Gastrocnemius medialis (tissue), 4 donors: ENCODE measurements at regions not wholly inside any gene's neighbourhood (a gene's known extent, or its start where the extent isn't known, plus 50 kb on each side); places are given as distances from the start of the nearest gene placed in this dataset.

Source experiments
- ATAC-seq, 2 donors: fragments of 150-250 bp; one replicate each; pipeline ENCODE4 v1.9.1; 2016
- DNase-seq, 2 donors: peaks; one replicate each; pipeline ENCODE4 v3.0.0-alpha.2; 2019
- H3K27ac ChIP-seq, 4 donors: fragments of 200-600 bp; sonication (generic); 1 replicate in 1 of 4; 2 replicates in 3 of 4; pipeline ENCODE4 v1.5.1; 2016 to 2018; ENCODE audit warnings: mild to moderate bottlenecking in 2 of 4, moderate library complexity in 1 of 4
- H3K27me3 ChIP-seq, 3 donors: fragments of 200-600 bp; sonication (generic) in 2 of 3; 1 replicate in 1 of 3; 2 replicates in 2 of 3; pipeline versions ENCODE4 v1.5.1 to v1.6.0; 2016 to 2019; ENCODE audit warnings: mild to moderate bottlenecking in 1 of 3, moderate library complexity in 1 of 3
- H3K36me3 ChIP-seq, 2 donors: fragments of 200-600 bp; sonication (generic) in 1 of 2; one replicate each; pipeline ENCODE4 v1.5.1; 2017 to 2018
- H3K4me1 ChIP-seq, 2 donors: fragments of 200-600 bp; sonication (generic) in 1 of 2; one replicate each; pipeline ENCODE4 v1.5.1; 2016 to 2017; ENCODE audit warnings: mild to moderate bottlenecking in 2 of 2
- H3K4me3 ChIP-seq, 4 donors: fragments of 200-600 bp; sonication (generic) in 3 of 4; 1 replicate in 1 of 4; 2 replicates in 3 of 4; pipeline ENCODE4 v1.5.1; 2016 to 2019; ENCODE audit warnings: mild to moderate bottlenecking in 2 of 4
- H3K9me3 ChIP-seq, 3 donors: fragments of 200-600 bp; sonication (generic) in 2 of 3; 1 replicate in 1 of 3; 2 replicates in 2 of 3; pipeline ENCODE4 v1.5.1; 2016 to 2019
- POLR2A ChIP-seq, 2 donors: fragments of 450-650 bp; IDR thresholded peaks; one replicate each; pipeline ENCODE4 v1.6.1; 2017; ENCODE audit warnings: antibody characterized with exemption in 2 of 2, mild to moderate bottlenecking in 2 of 2, moderate library complexity in 2 of 2
- in situ Hi-C, 4 donors: fragments of 200-750 bp; cut with MboI; loops; one replicate each; pipeline versions ENCODE4 v1.15.0 to v1.8.0; 2017; ENCODE audit warnings: low sequenced_read_pairs in 4 of 4
- intact Hi-C: fragments of 100-400 bp; cut with DNase I; formaldehyde crosslinking; loops from one replicate; pipeline ENCODE4 v1.15.1; 2023; ENCODE audit warnings: low total_unique reads
- TF ChIP-seq, protein P1 (sequence below), 5 experiments: fragments of 450-650 bp in 3 of 5; fragments of 200-600 bp in 2 of 5; sonication (generic) in 2 of 5; IDR thresholded peaks in 4 of 5; conservative IDR thresholded peaks in 1 of 5; 1 replicate in 4 of 5; 2 replicates in 1 of 5; pipeline ENCODE4 v1.5.1; 2016 to 2019; ENCODE audit warnings: antibody characterized with exemption in 5 of 5, mild to moderate bottlenecking in 3 of 5, moderate library complexity in 3 of 5

DNA sequence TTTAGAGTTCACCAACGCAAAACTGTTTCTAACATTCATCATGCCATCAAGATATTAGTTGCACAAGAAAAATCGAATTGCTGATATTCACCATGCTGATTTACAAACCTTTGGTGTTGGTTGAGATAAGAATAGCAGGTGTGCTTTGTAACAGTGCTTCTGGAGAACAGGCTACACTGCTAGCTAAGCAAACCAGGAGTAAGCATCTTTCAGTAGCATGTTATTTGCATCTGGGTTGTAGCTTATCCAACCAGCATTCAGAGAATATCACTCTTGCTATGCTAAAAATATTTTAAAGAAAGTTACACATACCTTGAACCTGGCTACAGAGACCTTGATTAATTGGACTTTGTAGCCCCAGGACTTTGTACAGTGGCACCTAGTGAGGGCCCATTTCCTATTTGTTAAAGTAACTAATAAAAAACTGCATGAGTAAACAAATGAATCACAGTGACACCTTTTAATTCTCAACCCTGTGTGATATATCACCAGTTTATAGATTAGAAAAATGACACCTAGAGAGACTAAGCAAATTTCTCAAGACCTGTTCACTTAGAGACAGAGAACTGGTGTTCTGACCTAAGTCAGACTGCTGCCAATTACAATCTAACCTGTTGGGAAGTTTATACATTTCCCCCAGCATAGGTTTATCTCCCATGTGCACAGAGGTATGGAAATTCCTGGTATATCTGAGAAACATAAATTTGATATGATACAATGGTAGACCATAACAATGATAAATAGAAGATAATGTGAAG, 435.5 kb upstream of the TGFBR2 start:
- in situ Hi-C loops: no loop called here
- DNase-seq (no peak), ATAC-seq (no peak)
- intact Hi-C loops: no loop called here
- Histone ChIP-seq H3K27ac (no peak overlapping the region), H3K9me3 (no peaks in the 10 kb centered on the region), H3K27me3 (no peaks in the 10 kb centered on the region), H3K4me1 (peaks cover 0 to 4% of the 10 kb centered on the region in 2 donors), H3K36me3 (no peaks in the 10 kb centered on the region), H3K4me3 (no peak overlapping the region)
- TF ChIP-seq, protein P1, sequence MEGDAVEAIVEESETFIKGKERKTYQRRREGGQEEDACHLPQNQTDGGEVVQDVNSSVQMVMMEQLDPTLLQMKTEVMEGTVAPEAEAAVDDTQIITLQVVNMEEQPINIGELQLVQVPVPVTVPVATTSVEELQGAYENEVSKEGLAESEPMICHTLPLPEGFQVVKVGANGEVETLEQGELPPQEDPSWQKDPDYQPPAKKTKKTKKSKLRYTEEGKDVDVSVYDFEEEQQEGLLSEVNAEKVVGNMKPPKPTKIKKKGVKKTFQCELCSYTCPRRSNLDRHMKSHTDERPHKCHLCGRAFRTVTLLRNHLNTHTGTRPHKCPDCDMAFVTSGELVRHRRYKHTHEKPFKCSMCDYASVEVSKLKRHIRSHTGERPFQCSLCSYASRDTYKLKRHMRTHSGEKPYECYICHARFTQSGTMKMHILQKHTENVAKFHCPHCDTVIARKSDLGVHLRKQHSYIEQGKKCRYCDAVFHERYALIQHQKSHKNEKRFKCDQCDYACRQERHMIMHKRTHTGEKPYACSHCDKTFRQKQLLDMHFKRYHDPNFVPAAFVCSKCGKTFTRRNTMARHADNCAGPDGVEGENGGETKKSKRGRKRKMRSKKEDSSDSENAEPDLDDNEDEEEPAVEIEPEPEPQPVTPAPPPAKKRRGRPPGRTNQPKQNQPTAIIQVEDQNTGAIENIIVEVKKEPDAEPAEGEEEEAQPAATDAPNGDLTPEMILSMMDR (IDR thresholded peaks at IDR 0.05 in 4 of 5, conservative IDR thresholded peaks at IDR 0.05 in 1 of 5): no peak
- no peak for TF ChIP-seq POLR2A (IDR thresholded peaks at IDR 0.05)

GRCh38 chr3:30174357-30174756, 432.0 kb upstream of the TGFBR2 start:
- no peak for DNase-seq
- no peaks in the 10 kb centered on the region for H3K9me3 ChIP-seq
- H3K4me1 ChIP-seq: no peaks in the 10 kb centered on the region
- TF ChIP-seq, protein P1 (IDR thresholded peaks at IDR 0.05 in 4 of 5, conservative IDR thresholded peaks at IDR 0.05 in 1 of 5): no peak
- TF ChIP-seq POLR2A (IDR thresholded peaks at IDR 0.05): no peak
- in situ Hi-C loops: no loop called here
- intact Hi-C loops: no loop called here
- no peaks in the 10 kb centered on the region for H3K27me3 ChIP-seq
- no peaks in the 10 kb centered on the region for H3K36me3 ChIP-seq
- H3K4me3 ChIP-seq: no peak overlapping the region
- no peak overlapping the region for H3K27ac ChIP-seq
- ATAC-seq: no peak

GRCh38 chr3:30180310-30181177, 425.9 kb upstream of the TGFBR2 start:
- intact Hi-C loops: no loop called here
- TF ChIP-seq, protein P1 (IDR thresholded peaks at IDR 0.05 in 4 of 5, conservative IDR thresholded peaks at IDR 0.05 in 1 of 5): no peak
- TF ChIP-seq POLR2A (IDR thresholded peaks at IDR 0.05): no peak
- ATAC-seq: no peak

GRCh38 chr3:30181178-30181465, 425.3 kb upstream of the TGFBR2 start:
- intact Hi-C loops: no loop called here
- H3K4me1 ChIP-seq: no peaks in the 10 kb centered on the region
- no peaks in the 10 kb centered on the region for H3K9me3 ChIP-seq
- in situ Hi-C loops: no loop called here
- ATAC-seq: no peak
- no peaks in the 10 kb centered on the region for H3K36me3 ChIP-seq
- H3K4me3 ChIP-seq: no peak overlapping the region
- no peak for DNase-seq
- no peaks in the 10 kb centered on the region for H3K27me3 ChIP-seq
- H3K27ac ChIP-seq: no peak overlapping the region
- no peak for TF ChIP-seq POLR2A (IDR thresholded peaks at IDR 0.05)
- TF ChIP-seq, protein P1 (IDR thresholded peaks at IDR 0.05 in 4 of 5, conservative IDR thresholded peaks at IDR 0.05 in 1 of 5): no peak

More at GRCh38 chr3:30180310-30181177, 425.9 kb upstream of the TGFBR2 start:
- in situ Hi-C loops: no loop called here
- DNase-seq: no peak
- Histone ChIP-seq H3K27ac (no peak overlapping the region), H3K4me3 (no peak overlapping the region), H3K27me3 (no peaks in the 10 kb centered on the region), H3K9me3 (no peaks in the 10 kb centered on the region), H3K36me3 (no peaks in the 10 kb centered on the region), H3K4me1 (no peaks in the 10 kb centered on the region)
